ENCODE measurements at regions not wholly inside any gene's neighbourhood (a gene's known extent, or its start where the extent isn't known, plus 50 kb on each side); places are given as distances from the start of the nearest gene placed in this dataset.

DNA sequence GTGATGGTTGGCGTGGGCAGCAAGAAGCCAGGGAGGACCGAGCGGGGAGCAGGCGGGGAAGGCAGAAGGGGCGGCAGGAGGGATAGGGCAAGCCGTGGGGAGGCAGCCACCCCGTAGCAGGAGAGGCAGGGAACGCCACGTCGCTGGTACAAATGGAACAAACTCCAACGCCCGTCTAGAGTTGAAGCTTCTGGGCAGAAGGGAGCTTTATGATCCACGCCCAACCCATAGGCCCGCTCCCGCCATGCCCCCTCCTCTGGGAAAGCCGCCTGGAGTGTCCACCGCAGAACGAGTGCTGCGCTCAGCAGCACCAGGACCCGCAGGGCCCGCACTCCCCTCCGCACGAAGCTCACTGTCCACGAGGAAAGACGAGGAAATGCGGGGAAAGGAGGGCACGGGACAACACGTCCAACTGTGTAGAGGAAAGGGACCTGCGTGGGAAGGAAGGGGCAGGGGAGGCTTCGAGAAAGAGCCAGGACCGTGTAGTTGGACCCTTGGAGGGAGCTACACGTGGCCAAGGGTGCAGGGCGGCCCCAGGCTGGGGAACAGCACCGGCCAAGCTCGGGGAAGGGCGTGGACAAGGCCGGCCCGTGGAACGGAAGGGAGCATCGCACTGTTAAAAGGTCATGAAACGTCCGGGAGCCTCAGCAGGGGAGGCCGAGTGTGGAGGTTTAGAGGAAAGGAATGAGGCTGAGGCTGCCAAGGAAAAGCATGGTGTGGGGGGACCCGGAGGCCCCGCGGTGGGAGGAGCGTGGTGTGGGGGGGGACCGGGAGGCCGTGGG, 204.0 kb downstream of the DLL1 start:
- Mint-ChIP-seq H3K9me3 (no peaks in the 10 kb centered on the region), H3K4me1 (ENCODE audit: low read depth) (peaks cover 53% of the 10 kb centered on the region), H3K27ac (peak overlapping the region; percentile 70), H3K27me3 (no peaks in the 10 kb centered on the region), H3K36me3 (ENCODE audit: low read depth) (no peaks in the 10 kb centered on the region), H3K4me3 (no peak overlapping the region)

DNA sequence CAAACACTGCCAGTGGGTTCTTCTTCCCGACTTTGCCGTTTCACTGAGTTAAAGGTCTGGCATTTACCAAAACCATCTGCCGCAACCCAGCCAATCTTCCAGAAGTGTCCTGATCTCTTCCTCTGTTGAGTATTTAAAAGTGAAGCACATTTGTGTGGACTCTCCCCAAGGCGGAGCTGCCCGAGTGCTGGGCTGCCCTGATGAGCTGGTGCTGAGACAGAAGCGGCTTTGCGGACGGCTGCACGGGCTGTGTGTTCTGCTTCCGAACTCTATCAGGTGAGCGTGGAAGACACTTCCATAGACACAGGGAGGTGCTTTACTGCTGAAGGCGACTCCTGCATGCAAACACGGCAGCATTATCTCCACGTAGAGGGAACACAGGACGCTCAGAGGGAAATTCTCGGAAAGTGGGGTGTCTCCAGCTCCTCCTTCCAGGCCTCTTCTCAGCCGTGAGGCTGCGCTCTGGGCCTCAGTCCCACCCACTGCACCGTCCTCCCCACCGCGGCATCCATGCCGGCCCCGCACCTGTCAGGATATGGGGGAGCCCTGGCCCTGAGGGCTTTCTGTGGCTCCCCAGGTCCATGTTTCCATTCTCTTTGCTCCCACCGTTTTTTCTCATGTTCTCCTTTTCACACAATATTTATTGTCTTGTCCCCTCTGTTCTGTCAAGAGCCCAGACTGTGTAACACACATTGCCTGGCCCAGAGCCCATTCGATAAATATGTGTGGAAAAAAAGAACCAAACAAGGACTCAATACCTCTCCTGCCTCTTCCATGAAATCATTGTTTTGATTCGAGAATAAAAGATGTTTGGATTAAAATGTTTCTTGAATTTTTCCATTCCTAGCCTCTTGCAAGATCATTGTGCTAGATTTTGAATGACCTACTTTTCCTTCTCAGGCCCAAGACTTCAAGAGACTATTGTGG, 205.1 kb downstream of the DLL1 start:
- Mint-ChIP-seq H3K4me3 (no peak overlapping the region), H3K27me3 (no peaks in the 10 kb centered on the region), H3K36me3 (ENCODE audit: low read depth) (no peaks in the 10 kb centered on the region), H3K9me3 (no peaks in the 10 kb centered on the region), H3K4me1 (ENCODE audit: low read depth) (peaks cover 51% of the 10 kb centered on the region), H3K27ac (no peak overlapping the region)

DNA sequence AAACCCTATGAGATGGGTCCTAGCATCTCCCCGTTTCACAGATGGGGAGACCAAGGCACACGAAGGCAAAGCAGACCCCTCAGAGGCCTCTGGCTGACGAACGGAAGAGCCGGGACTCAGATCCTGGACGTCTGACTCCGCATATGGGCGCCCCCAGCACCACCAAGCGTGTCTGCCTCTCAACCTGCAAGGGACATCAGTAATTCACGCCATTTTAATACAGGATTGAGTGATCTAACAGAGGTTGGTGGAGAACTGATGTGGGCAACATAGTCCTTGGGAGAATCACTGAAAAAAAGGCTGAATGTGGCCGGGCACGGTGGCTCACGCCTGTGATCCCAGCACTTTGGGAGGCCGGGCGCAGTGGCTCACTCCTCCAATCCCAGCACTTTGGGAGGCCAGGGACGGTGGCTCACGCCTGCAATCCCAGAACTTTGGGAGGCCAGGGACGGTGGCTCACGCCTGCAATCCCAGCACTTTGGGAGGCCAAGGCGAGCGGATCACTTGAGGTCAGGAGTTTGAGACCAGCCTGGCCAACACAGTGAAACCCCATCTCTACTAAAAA, 206.6 kb downstream of the DLL1 start:
- Mint-ChIP-seq H3K9me3 (no peaks in the 10 kb centered on the region), H3K4me3 (no peak overlapping the region), H3K4me1 (ENCODE audit: low read depth) (peaks cover 36% of the 10 kb centered on the region), H3K27ac (no peak overlapping the region), H3K36me3 (ENCODE audit: low read depth) (no peaks in the 10 kb centered on the region), H3K27me3 (no peaks in the 10 kb centered on the region)

DNA sequence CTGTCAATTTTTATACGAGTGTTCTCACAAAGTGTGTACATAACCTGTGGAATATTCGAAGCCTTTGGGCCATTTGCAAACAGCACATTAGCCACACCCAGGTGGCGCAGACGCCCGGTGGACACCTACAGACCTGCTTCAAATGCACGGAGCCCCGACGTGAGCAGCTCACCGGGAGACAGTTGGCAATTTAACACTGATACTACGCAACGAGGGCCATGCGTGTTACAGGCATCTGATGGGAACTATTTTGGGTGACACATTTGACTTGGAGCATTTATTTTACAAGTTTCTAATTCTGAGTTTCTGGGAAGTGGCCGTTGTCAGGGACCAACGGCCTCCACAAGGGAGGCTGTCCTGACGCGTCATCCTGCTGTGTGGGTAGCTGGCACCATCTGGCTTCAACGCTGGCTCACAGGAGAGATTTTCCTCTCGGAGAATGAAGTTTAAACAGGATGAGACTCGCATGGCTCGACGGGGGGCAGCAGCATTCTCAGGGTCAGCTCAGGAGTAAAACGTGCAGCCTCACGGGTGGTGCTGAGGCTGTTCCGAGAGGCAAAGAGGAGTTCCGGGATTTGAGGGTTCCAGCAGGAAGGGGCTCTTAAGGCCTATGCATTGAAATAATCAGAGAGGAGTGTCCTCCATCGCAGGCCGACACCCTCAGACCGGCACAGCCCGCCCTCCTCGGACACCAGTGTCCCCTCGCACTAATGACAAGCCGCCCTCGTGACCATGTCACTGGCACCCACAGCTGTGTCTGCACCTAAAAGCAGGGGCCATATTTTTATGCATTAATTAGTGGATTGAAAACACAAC, 207.4 kb downstream of the DLL1 start:
- Mint-ChIP-seq H3K27ac (no peak overlapping the region), H3K4me3 (no peak overlapping the region)

DNA sequence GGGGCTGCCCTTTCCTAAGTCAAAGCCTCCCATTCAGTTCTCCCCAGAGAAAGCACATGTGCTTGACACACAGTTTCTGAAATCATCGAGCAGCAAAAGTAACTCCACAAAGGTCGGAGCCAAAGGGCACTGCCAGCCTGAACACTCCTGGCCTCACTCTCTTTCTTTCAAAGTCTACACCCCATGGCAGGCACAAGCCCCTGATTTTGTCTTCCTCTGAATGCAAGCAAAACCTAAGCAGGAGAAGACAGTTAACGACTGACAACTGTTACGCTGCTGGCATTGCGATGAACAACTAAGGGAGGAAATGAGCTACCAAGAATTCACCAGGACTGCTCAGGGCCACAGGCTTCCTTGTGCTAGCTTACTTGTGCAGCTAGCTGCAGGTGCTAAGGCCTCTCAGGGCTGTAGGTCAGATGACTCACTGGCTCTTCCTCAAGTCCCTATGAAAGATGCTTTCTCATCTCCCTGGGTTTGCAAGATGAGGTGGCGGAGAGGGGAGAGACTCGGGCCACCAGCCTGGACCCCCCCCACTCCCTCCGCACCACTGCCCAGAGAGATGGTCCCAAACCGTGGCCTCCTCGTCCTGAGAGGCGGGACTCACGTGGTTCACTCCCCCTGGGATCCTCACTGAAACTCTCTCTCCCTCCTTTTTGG, 208.2 kb downstream of the DLL1 start:
- peaks cover 21% of the 10 kb centered on the region for H3K4me1 Mint-ChIP-seq (ENCODE audit: low read depth)
- no peaks in the 10 kb centered on the region for H3K27me3 Mint-ChIP-seq
- no peaks in the 10 kb centered on the region for H3K36me3 Mint-ChIP-seq (ENCODE audit: low read depth)
- H3K27ac Mint-ChIP-seq = peak overlapping the region; percentile 29
- H3K4me3 Mint-ChIP-seq = no peak overlapping the region
- H3K9me3 Mint-ChIP-seq = no peaks in the 10 kb centered on the region

More for the DNA sequence above, 207.4 kb downstream of the DLL1 start:
- Mint-ChIP-seq H3K4me1 (ENCODE audit: low read depth) (peaks cover 28% of the 10 kb centered on the region), H3K9me3 (no peaks in the 10 kb centered on the region), H3K36me3 (ENCODE audit: low read depth) (no peaks in the 10 kb centered on the region), H3K27me3 (no peaks in the 10 kb centered on the region)

DNA sequence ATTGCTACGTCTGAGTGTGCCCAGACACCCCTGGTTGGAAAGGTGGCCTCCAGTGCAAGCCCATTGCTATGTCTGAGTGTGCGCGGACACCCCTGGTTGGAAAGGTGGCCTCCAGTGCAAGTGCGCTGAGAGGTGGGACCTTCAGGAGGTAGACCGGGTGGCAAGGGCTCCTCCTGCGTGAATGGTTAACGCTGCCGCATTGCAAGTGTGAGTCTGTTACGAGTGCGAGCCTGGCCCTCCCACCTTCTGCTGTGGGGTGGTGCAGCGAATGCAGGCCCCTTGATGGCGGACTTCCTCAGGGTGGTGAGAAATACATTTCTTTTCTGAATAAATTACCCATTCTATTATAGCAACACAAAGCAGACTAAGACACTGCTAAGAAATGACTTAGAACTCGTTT, 208.8 kb downstream of the DLL1 start:
- Mint-ChIP-seq H3K4me3 (no peak overlapping the region), H3K36me3 (ENCODE audit: low read depth) (no peaks in the 10 kb centered on the region), H3K27ac (no peak overlapping the region), H3K27me3 (no peaks in the 10 kb centered on the region), H3K4me1 (ENCODE audit: low read depth) (peaks cover 20% of the 10 kb centered on the region), H3K9me3 (no peaks in the 10 kb centered on the region)

DNA sequence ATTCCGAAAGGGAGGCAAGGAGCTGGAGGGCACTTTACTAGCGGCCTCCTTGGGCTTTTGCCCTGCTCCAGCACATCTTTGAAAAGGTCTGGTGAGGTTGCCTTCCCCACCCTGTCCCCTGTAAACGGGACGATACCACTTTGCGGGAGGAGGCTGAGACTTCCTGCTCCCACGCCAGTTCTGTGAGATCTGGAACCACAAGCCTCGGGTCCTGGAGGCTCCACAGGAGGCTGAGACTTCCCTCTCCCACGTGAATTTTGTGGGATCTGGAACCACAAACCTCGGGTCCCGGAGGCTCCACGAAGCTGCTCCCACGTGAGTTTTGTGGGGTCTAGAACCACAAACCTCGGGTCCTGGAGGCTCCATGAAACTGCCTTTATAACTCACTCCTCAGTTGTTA, 209.3 kb downstream of the DLL1 start:
- H3K4me3 Mint-ChIP-seq = no peak overlapping the region
- H3K27me3 Mint-ChIP-seq = no peaks in the 10 kb centered on the region
- H3K9me3 Mint-ChIP-seq = no peaks in the 10 kb centered on the region
- H3K36me3 Mint-ChIP-seq (ENCODE audit: low read depth) = no peaks in the 10 kb centered on the region
- peaks cover 15% of the 10 kb centered on the region for H3K4me1 Mint-ChIP-seq (ENCODE audit: low read depth)
- no peak overlapping the region for H3K27ac Mint-ChIP-seq

DNA sequence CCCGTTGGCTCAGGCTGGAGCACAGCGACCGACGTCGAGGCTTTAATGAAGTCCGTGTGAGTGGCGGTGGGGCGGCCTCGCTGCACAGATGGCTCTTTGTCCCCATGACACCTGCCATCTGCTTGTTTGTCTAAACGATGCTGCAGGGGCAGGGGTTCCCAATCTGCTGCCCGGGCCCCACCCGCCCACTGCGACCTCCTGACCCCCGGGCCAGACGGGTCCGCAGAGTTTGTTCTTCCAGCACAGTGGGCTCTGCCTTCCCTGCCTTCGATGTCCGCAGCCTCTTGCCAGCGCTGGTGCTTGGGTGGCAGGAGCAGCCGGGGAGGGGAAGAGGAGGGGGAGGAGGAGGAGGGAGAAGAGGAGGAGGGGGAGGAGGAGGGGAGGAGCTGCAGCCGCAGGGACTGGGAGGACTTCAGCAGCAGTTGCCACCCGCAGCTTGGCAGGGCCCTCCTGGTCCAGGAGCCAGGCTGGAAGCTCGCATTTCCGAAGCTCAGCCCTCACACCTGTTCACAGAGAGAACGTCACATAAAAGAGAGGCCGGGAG, 210.0 kb downstream of the DLL1 start:
- H3K27me3 Mint-ChIP-seq = no peaks in the 10 kb centered on the region
- no peaks in the 10 kb centered on the region for H3K36me3 Mint-ChIP-seq (ENCODE audit: low read depth)
- peaks cover 10% of the 10 kb centered on the region for H3K4me1 Mint-ChIP-seq (ENCODE audit: low read depth)
- no peak overlapping the region for H3K4me3 Mint-ChIP-seq
- no peaks in the 10 kb centered on the region for H3K9me3 Mint-ChIP-seq
- no peak overlapping the region for H3K27ac Mint-ChIP-seq

DNA sequence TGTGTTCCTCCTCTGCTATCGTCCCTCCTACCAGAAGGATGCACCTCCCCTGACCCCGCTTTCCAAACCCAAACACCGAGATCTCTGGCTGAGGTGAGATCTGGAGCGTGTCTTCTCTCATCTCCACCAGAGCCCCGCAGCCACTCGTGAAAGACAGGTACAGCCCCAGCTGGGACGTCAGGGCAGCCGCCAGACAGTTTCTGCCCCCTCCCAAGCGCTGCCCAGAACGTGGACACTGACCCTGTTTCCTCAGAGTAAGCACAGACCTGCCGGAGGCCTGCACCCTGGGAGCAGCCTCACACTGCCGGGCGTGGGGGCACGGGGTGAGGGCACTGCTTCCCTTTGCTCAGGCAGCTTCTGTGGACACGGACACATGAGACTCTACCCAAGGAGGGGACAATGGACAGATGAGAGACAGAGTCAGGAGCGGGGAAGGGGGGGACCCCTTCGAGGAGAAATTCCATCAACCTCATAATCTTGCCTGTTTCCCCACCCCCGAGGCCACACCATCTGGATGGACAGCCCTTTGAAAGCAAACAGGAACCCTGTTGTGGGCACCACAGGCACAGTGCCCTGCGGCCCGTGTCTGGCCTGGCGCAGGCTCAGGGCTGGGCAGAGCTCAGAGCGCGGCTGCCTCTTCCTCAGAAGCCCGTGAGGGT, 210.6 kb downstream of the DLL1 start:
- Mint-ChIP-seq H3K9me3 (no peaks in the 10 kb centered on the region), H3K36me3 (ENCODE audit: low read depth) (no peaks in the 10 kb centered on the region), H3K4me1 (ENCODE audit: low read depth) (peaks cover 10% of the 10 kb centered on the region), H3K4me3 (no peak overlapping the region), H3K27ac (no peak overlapping the region), H3K27me3 (no peaks in the 10 kb centered on the region)

DNA sequence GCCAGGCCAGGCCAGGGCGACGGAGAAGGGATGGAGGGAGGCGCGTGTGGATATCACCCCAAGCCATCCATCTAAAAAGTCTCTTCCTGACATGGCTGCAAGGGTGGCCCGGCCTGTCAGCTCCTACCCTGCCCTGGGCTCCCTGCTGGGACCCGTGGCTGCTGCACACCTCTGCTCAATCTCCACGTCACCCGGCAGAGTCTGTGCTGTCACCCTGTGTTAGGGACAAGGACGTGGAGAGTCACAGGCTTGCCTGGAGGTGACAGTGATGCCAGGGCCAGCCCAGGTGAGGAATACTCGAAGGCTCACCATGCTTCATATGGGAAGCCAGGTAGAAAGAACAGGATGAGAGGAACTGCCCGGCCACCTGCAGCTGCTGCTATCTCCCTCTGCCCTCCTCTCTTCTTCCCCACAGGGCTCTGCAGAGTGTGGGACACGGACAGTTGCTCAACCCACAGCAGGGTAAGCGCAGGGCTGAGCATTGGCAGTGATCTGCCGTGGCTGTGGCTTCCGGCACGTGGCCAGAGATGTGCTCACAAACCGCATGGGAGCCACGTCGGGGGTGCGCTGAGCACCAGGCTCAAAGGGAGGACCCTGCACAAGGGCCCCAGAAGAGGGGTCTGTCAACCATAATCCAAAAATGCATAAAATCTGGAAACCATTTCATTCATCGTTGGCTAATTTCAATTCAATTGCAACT, 214.3 kb downstream of the DLL1 start:
- Mint-ChIP-seq H3K27me3 (peaks cover under 1% of the 10 kb centered on the region), H3K36me3 (ENCODE audit: low read depth) (no peaks in the 10 kb centered on the region), H3K27ac (no peak overlapping the region), H3K9me3 (no peaks in the 10 kb centered on the region), H3K4me3 (no peak overlapping the region), H3K4me1 (ENCODE audit: low read depth) (no peaks in the 10 kb centered on the region)

DNA sequence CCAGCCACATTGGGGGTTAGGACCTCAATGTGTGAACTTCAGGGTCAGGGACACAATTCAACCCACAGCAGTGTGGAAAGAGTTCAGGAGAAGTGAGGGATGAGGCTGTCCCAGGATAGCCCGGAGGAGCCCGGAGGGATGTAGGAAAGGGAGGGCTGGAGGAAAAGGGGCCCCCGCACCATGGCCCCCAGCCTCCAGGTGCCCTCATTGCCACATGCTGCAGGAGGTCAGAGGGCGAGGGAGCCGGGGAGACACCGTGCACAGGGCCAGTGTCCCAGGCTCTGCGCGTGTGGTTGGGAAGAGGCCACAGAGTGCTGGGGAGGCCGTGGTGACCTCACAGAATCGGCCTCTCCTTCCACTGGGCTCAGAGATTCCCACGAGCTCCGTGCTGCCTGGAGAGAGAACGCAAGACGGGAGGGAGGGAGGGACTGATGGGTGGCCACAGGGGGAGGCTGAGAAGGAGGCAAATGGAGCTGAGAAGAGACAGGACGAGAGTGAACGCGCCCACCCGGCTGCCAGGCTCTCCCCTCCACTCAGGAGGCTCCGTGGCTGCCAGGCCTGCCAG, 215.1 kb downstream of the DLL1 start:
- Mint-ChIP-seq H3K9me3 (no peaks in the 10 kb centered on the region), H3K4me3 (no peak overlapping the region), H3K36me3 (ENCODE audit: low read depth) (no peaks in the 10 kb centered on the region), H3K27ac (no peak overlapping the region), H3K27me3 (peaks cover 6% of the 10 kb centered on the region), H3K4me1 (ENCODE audit: low read depth) (no peaks in the 10 kb centered on the region)

DNA sequence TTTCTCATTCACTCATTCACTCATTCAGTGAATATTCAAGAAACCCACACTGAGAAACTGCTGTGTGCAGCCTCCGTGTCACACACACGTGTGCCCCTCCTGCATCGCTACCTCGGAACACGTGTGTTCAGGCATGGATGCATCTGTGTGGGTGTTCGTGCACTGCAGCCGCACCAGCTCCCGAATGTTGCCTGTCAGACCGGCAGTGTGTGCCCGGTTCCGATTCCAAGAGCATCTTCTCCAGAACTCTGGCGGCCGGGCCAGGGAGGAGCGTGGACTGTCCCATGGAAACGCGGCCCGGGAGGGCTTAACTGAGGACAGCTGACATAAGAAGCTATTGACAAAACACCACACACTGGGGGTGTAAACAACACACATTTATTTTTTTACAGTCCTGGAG, 216.0 kb downstream of the DLL1 start:
- H3K4me1 Mint-ChIP-seq (ENCODE audit: low read depth) = no peaks in the 10 kb centered on the region
- H3K27ac Mint-ChIP-seq = no peak overlapping the region
- peaks cover 5% of the 10 kb centered on the region for H3K9me3 Mint-ChIP-seq
- H3K27me3 Mint-ChIP-seq = peaks cover 11% of the 10 kb centered on the region
- H3K4me3 Mint-ChIP-seq = no peak overlapping the region
- H3K36me3 Mint-ChIP-seq (ENCODE audit: low read depth) = no peaks in the 10 kb centered on the region

DNA sequence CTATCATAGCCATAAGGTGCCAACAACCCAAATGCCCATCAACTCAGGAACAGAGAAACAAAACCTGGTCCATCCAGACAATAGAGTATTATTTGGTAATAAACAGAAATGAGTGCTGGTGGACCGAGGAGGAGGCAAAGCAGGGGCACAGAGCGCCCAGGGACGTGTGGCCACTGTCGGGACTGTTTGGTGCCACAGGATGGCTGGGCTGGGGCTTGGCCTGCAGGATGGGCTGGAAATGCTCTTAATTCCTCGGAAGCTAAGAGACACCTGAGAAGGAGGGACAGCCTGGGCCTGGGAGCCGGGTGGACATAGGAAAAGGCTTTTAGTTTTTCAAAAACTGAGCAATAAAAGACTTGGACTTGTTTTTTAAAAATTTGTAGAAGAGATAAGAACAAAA, 216.4 kb downstream of the DLL1 start:
- H3K4me3 Mint-ChIP-seq = no peak overlapping the region
- no peaks in the 10 kb centered on the region for H3K4me1 Mint-ChIP-seq (ENCODE audit: low read depth)
- H3K27ac Mint-ChIP-seq = no peak overlapping the region
- peaks cover 10% of the 10 kb centered on the region for H3K9me3 Mint-ChIP-seq
- H3K27me3 Mint-ChIP-seq = peaks cover 13% of the 10 kb centered on the region
- H3K36me3 Mint-ChIP-seq (ENCODE audit: low read depth) = no peaks in the 10 kb centered on the region
